Sigmoid colon (tissue), 6 donors: ENCODE measurements at regions not wholly inside any gene's neighbourhood (a gene's known extent, or its start where the extent isn't known, plus 50 kb on each side); places are given as distances from the start of the nearest gene placed in this dataset.

Experiments used
- DNase-seq: peaks from one replicate; pipeline ENCODE4 v3.0.0-alpha.2; 2019
- H3K27ac ChIP-seq, 4 donors: fragments of 200-600 bp; sonication (generic); one replicate each; pipeline ENCODE4 v1.5.1; 2016 to 2019; ENCODE audit warnings: mild to moderate bottlenecking in 1 of 4
- H3K27me3 ChIP-seq, 3 donors: fragments of 200-600 bp; sonication (generic); one replicate each; pipeline ENCODE4 v1.5.1; 2019; ENCODE audit warnings: mild to moderate bottlenecking in 1 of 3
- H3K36me3 ChIP-seq, 4 donors: fragments of 200-600 bp; sonication (generic); one replicate each; pipeline ENCODE4 v1.5.1; 2016 to 2019
- H3K4me1 ChIP-seq, 4 donors: fragments of 200-600 bp; sonication (generic); one replicate each; pipeline ENCODE4 v1.5.1; 2017 to 2019
- H3K4me3 ChIP-seq, 4 donors: fragments of 200-600 bp; sonication (generic); one replicate each; pipeline ENCODE4 v1.5.1; 2017 to 2019; ENCODE audit warnings: mild to moderate bottlenecking in 2 of 4, moderate library complexity in 1 of 4
- H3K9me3 ChIP-seq, 4 donors: fragments of 200-600 bp in 3 of 4; sonication (generic) in 3 of 4; one replicate each; pipeline versions ENCODE4 v1.5.1 to v1.6.1; 2013 to 2019
- EP300 ChIP-seq, 4 donors: sonication (generic); formaldehyde crosslinking; IDR thresholded peaks; one replicate each; pipeline ENCODE4 v1.6.1; 2017; ENCODE audit warnings: antibody characterized with exemption in 4 of 4
- POLR2A ChIP-seq, 2 donors: fragments of 450-650 bp; IDR thresholded peaks; one replicate each; pipeline ENCODE4 v1.6.1; 2016; ENCODE audit warnings: antibody characterized with exemption in 2 of 2, mild to moderate bottlenecking in 2 of 2, moderate library complexity in 2 of 2
- POLR2AphosphoS5 ChIP-seq, 4 donors: sonication (generic); formaldehyde crosslinking; IDR thresholded peaks; one replicate each; pipeline ENCODE4 v1.6.1; 2017; ENCODE audit warnings: antibody characterized with exemption in 4 of 4
- WGBS, 2 donors: extraction: QIAGEN DNeasy Blood & Tissue Kit; methylation state at CpG; one replicate each; pipeline ENCODE4 v1.1.7; 2013; 5-methylcytosine and 5-hydroxymethylcytosine counted together
- intact Hi-C: fragments of 100-400 bp; cut with DNase I; formaldehyde crosslinking; loops from one replicate; pipeline ENCODE4 v1.15.1; 2023
- TF ChIP-seq, protein P1 (sequence below), 4 experiments: fragments of 450-650 bp in 3 of 4; fragments of 200-600 bp in 1 of 4; IDR thresholded peaks; one replicate each; pipeline ENCODE4 v1.5.1; 2016 to 2019; ENCODE audit warnings: antibody characterized with exemption in 4 of 4, mild to moderate bottlenecking in 3 of 4, moderate library complexity in 2 of 4
- donor health status: healthy with polysubstance abuse.
- donor health status: healthy.

DNA sequence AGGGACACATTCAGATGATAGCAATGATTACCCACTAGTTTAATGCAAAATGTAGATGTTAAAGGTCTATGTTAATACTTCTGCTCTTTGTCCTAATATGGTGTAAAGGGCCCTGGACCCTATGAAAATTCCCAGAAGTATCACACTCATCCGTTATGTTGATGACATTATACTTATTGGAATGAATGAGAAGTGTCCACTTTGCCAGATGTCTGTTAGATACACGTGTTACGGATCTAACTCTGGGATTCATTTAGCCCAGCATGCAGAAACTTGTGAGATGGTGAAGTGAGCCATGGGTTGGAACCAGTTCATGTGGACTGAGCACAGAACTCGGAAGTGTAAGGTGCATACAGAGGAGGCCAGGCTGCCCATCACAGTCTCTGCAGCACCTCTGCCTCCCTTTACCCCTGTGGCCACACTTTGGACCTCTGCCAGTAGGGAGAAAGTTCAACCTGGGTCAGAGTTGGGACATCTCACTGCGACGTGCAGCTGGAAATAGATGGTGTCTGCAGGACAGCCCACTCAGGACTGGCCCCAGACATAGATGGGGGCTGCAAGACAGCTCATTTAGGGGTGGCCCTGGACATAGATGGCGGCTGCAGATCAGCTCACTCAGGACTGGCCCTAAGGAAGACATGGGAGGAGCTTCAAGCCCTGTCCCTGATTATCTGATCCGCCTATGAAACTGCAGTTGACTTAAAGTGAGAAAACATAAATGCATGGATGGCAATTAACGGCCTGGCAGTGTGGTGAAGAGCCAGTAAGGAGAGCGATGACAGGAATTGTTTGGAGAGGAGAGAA is 71.2 kb upstream of the THBS2 start:
- H3K36me3 ChIP-seq, result no peaks in the 10 kb centered on the region
- peaks cover 0 to 3% (median 0%) of the 10 kb centered on the region in 4 donors for H3K9me3 ChIP-seq
- WGBS, 2 donors, result 90 to 91% methylated on average over 10 of the region's 10 CpGs
- H3K4me3 ChIP-seq, result no peak overlapping the region
- H3K27me3 ChIP-seq, result no peaks in the 10 kb centered on the region
- intact Hi-C loops, result no loop called here
- H3K27ac ChIP-seq, result no peak overlapping the region
- no peak for DNase-seq
- TF ChIP-seq EP300 (IDR thresholded peaks at IDR 0.05) (no peak), POLR2A (IDR thresholded peaks at IDR 0.05) (no peak), POLR2AphosphoS5 (IDR thresholded peaks at IDR 0.05) (no peak)
- TF ChIP-seq, protein P1, sequence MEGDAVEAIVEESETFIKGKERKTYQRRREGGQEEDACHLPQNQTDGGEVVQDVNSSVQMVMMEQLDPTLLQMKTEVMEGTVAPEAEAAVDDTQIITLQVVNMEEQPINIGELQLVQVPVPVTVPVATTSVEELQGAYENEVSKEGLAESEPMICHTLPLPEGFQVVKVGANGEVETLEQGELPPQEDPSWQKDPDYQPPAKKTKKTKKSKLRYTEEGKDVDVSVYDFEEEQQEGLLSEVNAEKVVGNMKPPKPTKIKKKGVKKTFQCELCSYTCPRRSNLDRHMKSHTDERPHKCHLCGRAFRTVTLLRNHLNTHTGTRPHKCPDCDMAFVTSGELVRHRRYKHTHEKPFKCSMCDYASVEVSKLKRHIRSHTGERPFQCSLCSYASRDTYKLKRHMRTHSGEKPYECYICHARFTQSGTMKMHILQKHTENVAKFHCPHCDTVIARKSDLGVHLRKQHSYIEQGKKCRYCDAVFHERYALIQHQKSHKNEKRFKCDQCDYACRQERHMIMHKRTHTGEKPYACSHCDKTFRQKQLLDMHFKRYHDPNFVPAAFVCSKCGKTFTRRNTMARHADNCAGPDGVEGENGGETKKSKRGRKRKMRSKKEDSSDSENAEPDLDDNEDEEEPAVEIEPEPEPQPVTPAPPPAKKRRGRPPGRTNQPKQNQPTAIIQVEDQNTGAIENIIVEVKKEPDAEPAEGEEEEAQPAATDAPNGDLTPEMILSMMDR (IDR thresholded peaks at IDR 0.05), result no peak
- peaks cover 0 to 16% (median 6%) of the 10 kb centered on the region in 4 donors for H3K4me1 ChIP-seq

DNA sequence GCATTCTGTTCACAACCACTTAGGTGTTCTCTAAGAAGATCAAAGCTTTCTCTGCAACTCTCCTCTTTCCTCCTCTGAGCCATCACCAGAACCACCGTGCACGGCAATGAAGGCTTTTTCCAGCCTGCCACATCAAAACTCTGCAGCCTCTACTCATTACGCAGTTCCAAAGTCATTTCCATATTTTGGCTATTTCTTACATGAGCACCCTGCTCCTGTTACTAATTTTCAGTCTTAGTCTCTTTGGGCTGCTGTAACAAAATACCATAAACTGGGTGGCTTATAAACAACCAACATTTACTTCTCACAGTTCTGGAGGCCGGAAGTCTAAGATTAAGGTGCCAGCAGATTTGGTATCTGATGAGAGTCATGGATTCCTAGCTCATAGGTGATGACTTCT is 70.4 kb upstream of the THBS2 start:
- H3K9me3 ChIP-seq, result peaks cover 0 to 3% (median 0%) of the 10 kb centered on the region in 4 donors
- DNase-seq, result no peak
- intact Hi-C loops, result no loop called here
- H3K36me3 ChIP-seq, result no peaks in the 10 kb centered on the region
- TF ChIP-seq, protein P1 (IDR thresholded peaks at IDR 0.05), result no peak
- TF ChIP-seq POLR2AphosphoS5 (IDR thresholded peaks at IDR 0.05), result no peak
- TF ChIP-seq POLR2A (IDR thresholded peaks at IDR 0.05), result no peak
- TF ChIP-seq EP300 (IDR thresholded peaks at IDR 0.05), result no peak
- H3K4me3 ChIP-seq, result no peak overlapping the region
- peaks cover 0 to 16% (median 6%) of the 10 kb centered on the region in 4 donors for H3K4me1 ChIP-seq
- H3K27me3 ChIP-seq, result no peaks in the 10 kb centered on the region
- no peak overlapping the region for H3K27ac ChIP-seq
- 91 to 93% methylated on average over 4 of the region's 4 CpGs for WGBS, 2 donors

DNA sequence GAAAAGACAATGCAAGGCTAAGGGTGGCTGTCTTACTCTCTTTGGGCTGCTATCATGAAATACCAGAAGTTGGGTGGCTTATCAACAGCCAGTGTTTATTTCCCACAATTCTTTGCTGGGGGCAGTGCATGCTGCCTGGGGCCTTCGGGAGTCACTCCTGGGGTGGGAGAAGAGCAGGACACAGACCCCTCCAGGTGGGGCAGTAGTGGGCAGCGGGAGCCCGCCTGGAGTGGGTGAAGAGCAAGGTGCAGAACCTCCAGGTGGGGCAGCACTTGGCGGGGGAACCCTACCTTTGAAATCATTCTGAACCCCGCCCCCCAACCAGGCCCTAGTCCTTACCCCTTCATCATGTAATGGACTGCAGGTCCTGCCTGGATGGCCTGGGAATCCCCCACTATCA is 69.6 kb upstream of the THBS2 start:
- intact Hi-C loops, result no loop called here
- H3K27ac ChIP-seq, result no peak overlapping the region
- H3K4me1 ChIP-seq, result peaks cover 0 to 16% (median 6%) of the 10 kb centered on the region in 4 donors
- peaks cover 0 to 3% (median 0%) of the 10 kb centered on the region in 4 donors for H3K9me3 ChIP-seq
- H3K4me3 ChIP-seq, result no peak overlapping the region
- no peak for TF ChIP-seq POLR2AphosphoS5 (IDR thresholded peaks at IDR 0.05)
- H3K36me3 ChIP-seq, result no peaks in the 10 kb centered on the region
- WGBS, 2 donors, result 95 to 97% methylated on average over 5 of the region's 5 CpGs
- no peak for DNase-seq
- H3K27me3 ChIP-seq, result no peaks in the 10 kb centered on the region

DNA sequence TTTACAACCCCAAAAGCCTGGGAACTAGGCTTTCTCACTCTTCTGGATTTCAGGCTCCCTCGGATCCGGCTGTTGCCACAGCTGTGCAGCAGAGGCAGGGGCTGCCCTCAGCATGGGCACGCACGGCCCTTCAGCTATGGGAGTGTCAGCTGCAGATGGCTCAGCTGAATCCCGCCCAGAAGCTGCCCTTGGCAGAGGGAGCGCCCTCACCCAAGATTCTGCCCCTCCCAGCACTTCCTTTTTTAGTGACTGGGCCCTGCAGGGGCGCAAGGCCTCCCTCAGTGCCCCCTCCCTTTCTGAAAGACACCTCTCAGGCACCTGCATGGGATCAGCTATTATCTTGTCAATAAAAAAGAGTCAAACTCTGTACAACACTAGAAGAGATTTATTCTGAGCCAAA is 67.9 kb upstream of the THBS2 start:
- Histone ChIP-seq H3K36me3 (no peaks in the 10 kb centered on the region), H3K4me3 (no peak overlapping the region), H3K27me3 (no peaks in the 10 kb centered on the region), H3K9me3 (peaks cover 0 to 3% (median 0%) of the 10 kb centered on the region in 4 donors), H3K4me1 (peaks cover 0 to 6% (median 0%) of the 10 kb centered on the region in 4 donors), H3K27ac (no peak overlapping the region)
- no peak for DNase-seq
- TF ChIP-seq POLR2A (IDR thresholded peaks at IDR 0.05), result no peak
- no peak for TF ChIP-seq POLR2AphosphoS5 (IDR thresholded peaks at IDR 0.05)
- TF ChIP-seq EP300 (IDR thresholded peaks at IDR 0.05), result no peak
- TF ChIP-seq, protein P1 (IDR thresholded peaks at IDR 0.05), result no peak
- 21 to 62% methylated on average over 7 of the region's 7 CpGs for whole genome bisulfite sequencing, 2 donors
- intact Hi-C loops, result no loop called here

DNA sequence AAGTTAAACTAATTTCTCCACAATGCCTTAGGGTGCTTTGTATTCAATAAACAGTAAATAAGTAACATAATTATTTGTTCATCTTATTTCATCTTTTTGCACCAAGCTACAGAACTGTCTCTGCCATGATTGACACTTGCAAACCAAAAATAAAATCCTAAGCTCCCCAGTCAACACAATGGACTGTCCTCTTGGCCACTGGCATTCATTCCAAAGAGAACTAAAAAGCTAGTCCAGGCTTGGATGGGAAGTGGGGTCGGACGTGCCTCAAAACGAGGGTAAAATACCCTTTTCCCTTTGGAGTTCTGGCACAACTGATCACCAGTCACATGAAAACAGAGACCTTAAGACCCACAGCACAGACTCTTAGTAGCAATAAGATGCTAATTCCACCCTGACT is 66.4 kb upstream of the THBS2 start:
- DNase-seq, result no peak
- intact Hi-C loops, result no loop called here
- H3K4me3 ChIP-seq, result no peak overlapping the region
- 81 to 90% methylated on average over 3 of the region's 3 CpGs for WGBS, 2 donors
- H3K36me3 ChIP-seq, result no peaks in the 10 kb centered on the region
- no peaks in the 10 kb centered on the region for H3K4me1 ChIP-seq
- H3K27ac ChIP-seq, result no peak overlapping the region
- no peaks in the 10 kb centered on the region for H3K27me3 ChIP-seq
- H3K9me3 ChIP-seq, result peaks cover 0 to 3% (median 0%) of the 10 kb centered on the region in 4 donors
- TF ChIP-seq, protein P1 (IDR thresholded peaks at IDR 0.05), result no peak
